ENCODE measurements at regions not wholly inside any gene's neighbourhood (a gene's known extent, or its start where the extent isn't known, plus 50 kb on each side); places are given as distances from the start of the nearest gene placed in this dataset.

- Histone ChIP-seq H3K9me3 (no peaks in the 10 kb centered on the region), H3K27me3 (replicated peaks; ENCODE audit: insufficient read depth) (no peaks in the 10 kb centered on the region), H3K36me3 (no peaks in the 10 kb centered on the region), H3K4me1 (replicated peaks) (no peaks in the 10 kb centered on the region), H3K27ac (no peak overlapping the region), H3K4me3 (no peak overlapping the region)
- WGBS, result 97% methylated on average over 22 of the region's 22 CpGs
- TF ChIP-seq POLR2A (IDR thresholded peaks at IDR 0.05) (no peak), POLR2AphosphoS5 (IDR thresholded peaks at IDR 0.05) (no peak), CTCF (IDR thresholded peaks at IDR 0.05) (no peak)
- intact Hi-C loops (cut with DNase I), result no loop called here
- no peak for DNase-seq (ENCODE audit: low spot score)
Measured at GRCh38 chr3:117026401-117026800, 316.8 kb downstream of the TUSC7 start.

GRCh38 chr3:117035745-117036144, 326.2 kb downstream of the TUSC7 start:
- Histone ChIP-seq H3K4me1 (replicated peaks) (no peaks in the 10 kb centered on the region), H3K9me3 (no peaks in the 10 kb centered on the region), H3K27me3 (replicated peaks; ENCODE audit: insufficient read depth) (no peaks in the 10 kb centered on the region), H3K27ac (no peak overlapping the region), H3K36me3 (no peaks in the 10 kb centered on the region), H3K4me3 (no peak overlapping the region)
- TF ChIP-seq POLR2A (IDR thresholded peaks at IDR 0.05), result no peak
- no peak for TF ChIP-seq CTCF (IDR thresholded peaks at IDR 0.05)
- TF ChIP-seq POLR2AphosphoS5 (IDR thresholded peaks at IDR 0.05), result no peak
- intact Hi-C loops (cut with DNase I), result no loop called here
- no peak for DNase-seq (ENCODE audit: low spot score)

GRCh38 chr3:117036259-117036799, 326.8 kb downstream of the TUSC7 start:
- Histone ChIP-seq H3K4me1 (replicated peaks) (no peaks in the 10 kb centered on the region), H3K4me3 (no peak overlapping the region), H3K27me3 (replicated peaks; ENCODE audit: insufficient read depth) (no peaks in the 10 kb centered on the region), H3K27ac (no peak overlapping the region), H3K36me3 (no peaks in the 10 kb centered on the region), H3K9me3 (no peaks in the 10 kb centered on the region)
- intact Hi-C loops (cut with DNase I), result no loop called here
- TF ChIP-seq CTCF (IDR thresholded peaks at IDR 0.05) (no peak), POLR2AphosphoS5 (IDR thresholded peaks at IDR 0.05) (no peak), POLR2A (IDR thresholded peaks at IDR 0.05) (no peak)
- WGBS, result 53% methylated on average over 4 of the region's 4 CpGs
- DNase-seq (ENCODE audit: low spot score), result no peak

GRCh38 chr3:117045143-117045542, 335.6 kb downstream of the TUSC7 start:
- Histone ChIP-seq H3K9me3 (no peaks in the 10 kb centered on the region), H3K27ac (no peak overlapping the region), H3K36me3 (no peaks in the 10 kb centered on the region), H3K4me3 (no peak overlapping the region), H3K27me3 (replicated peaks; ENCODE audit: insufficient read depth) (no peaks in the 10 kb centered on the region), H3K4me1 (replicated peaks) (no peaks in the 10 kb centered on the region)
- no peak for TF ChIP-seq POLR2AphosphoS5 (IDR thresholded peaks at IDR 0.05)
- no peak for TF ChIP-seq CTCF (IDR thresholded peaks at IDR 0.05)
- no peak for TF ChIP-seq POLR2A (IDR thresholded peaks at IDR 0.05)
- DNase-seq (ENCODE audit: low spot score), result no peak
- intact Hi-C loops (cut with DNase I), result no loop called here
- 0% methylated on average over 1 of the region's 1 CpG for WGBS

GRCh38 chr3:117047951-117048705, 338.5 kb downstream of the TUSC7 start:
- H3K27me3 ChIP-seq (replicated peaks; ENCODE audit: insufficient read depth), result no peaks in the 10 kb centered on the region
- intact Hi-C loops (cut with DNase I), result no loop called here
- no peaks in the 10 kb centered on the region for H3K36me3 ChIP-seq
- TF ChIP-seq CTCF (IDR thresholded peaks at IDR 0.05) (no peak), POLR2AphosphoS5 (IDR thresholded peaks at IDR 0.05) (no peak), POLR2A (IDR thresholded peaks at IDR 0.05) (no peak)
- H3K9me3 ChIP-seq, result no peaks in the 10 kb centered on the region
- no peak for DNase-seq (ENCODE audit: low spot score)
- no peak overlapping the region for H3K4me3 ChIP-seq
- H3K27ac ChIP-seq, result no peak overlapping the region
- H3K4me1 ChIP-seq (replicated peaks), result no peaks in the 10 kb centered on the region

Data from prostate gland (tissue), 2 donors.